ENCODE measurements at regions not wholly inside any gene's neighbourhood (a gene's known extent, or its start where the extent isn't known, plus 50 kb on each side); places are given as distances from the start of the nearest gene placed in this dataset.

DNA sequence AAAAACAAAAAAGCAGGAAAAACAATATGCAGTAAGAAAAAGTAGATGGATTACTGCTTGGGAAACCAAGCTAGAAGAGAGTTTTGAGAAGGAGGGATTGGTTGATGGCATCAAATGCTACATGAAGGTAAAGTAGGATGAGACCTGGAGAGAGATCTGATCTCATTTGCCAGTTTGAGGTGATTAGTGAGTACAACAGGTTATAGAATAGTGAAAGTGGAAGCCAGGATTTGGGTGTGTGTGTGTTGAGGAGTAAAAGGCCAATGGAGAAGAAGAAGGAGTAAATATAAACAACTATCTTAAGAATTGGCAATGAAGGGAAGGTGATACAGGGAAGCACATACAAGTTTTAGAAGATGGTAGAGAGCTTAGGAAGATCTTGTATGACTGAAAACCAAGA lies 76.7 kb downstream of the DISP1 start:
- no peaks in the 10 kb centered on the region for H3K9me1 ChIP-seq (ENCODE audit: control insufficient read depth, insufficient read depth, low read length)
- H3K9ac ChIP-seq (ENCODE audit: insufficient read depth in 1 of 2, low read depth in 2 of 2, low read length in 2 of 2), result no peak overlapping the region
- H3K36me3 ChIP-seq (ENCODE audit: control insufficient read depth, insufficient read depth, low read length), result no peaks in the 10 kb centered on the region
- ChIA-PET POLR2A (interaction anchor here (1.2 kb wide), 2 partner anchors 9 to 13 kb away, joined by 3 to 4 read pairs; no protein-coding TSS in a partner anchor), CTCF (ENCODE audit: low intra/inter-chr PET ratio) (no interaction called here)
- no peak overlapping the region for H3K27ac ChIP-seq (ENCODE audit: extremely low read depth, low read depth, low read length)
- DNase-seq (ENCODE audit: extremely low read depth in 1 of 4, low spot score in 3 of 4), result no peak
- in situ Hi-C loops (cut with MboI) (no loop called here), intact Hi-C loops (cut with micrococcal nuclease) (no loop called here)
- no peaks in the 10 kb centered on the region for H3K9me3 ChIP-seq (replicated peaks; ENCODE audit: control insufficient read depth, insufficient read depth, low read depth, low read length)
- H3K4me3 ChIP-seq, result no peak overlapping the region
- no peak overlapping the region for H2AFZ ChIP-seq (ENCODE audit: low read depth, low read length)
- H3K4me2 ChIP-seq (ENCODE audit: insufficient read depth, low read length), result no peak overlapping the region
- ATAC-seq, result no peak
- no peaks in the 10 kb centered on the region for H4K20me1 ChIP-seq (replicated peaks; ENCODE audit: control insufficient read depth, insufficient read depth, low read length)
- FAIRE-seq, result no peak
- peaks cover 0 to 7% of the 10 kb centered on the region in 2 experiments; a peak in 1 of 5 replicates for H3K4me1 ChIP-seq (replicated peaks in 1 of 2; ENCODE audit: control insufficient read depth in 2 of 2, insufficient read depth in 2 of 2, low read length in 2 of 2)
- no TSS peak for BruUV-seq (replicated peaks)
- peaks cover 0 to 15% of the 10 kb centered on the region in 2 experiments; a peak in 2 of 5 replicates for H3K27me3 ChIP-seq (ENCODE audit: control insufficient read depth in 2 of 2, insufficient read depth in 2 of 2, low read length in 2 of 2)
- H3K79me2 ChIP-seq (ENCODE audit: control insufficient read depth, insufficient read depth, low read length), result no peaks in the 10 kb centered on the region
- TF ChIP-seq ELF1 (tag; IDR thresholded peaks at IDR 0.05), result no peak
- no peak for TF ChIP-seq POLR2AphosphoS5 (IDR thresholded peaks at IDR 0.05; ENCODE audit: control insufficient read depth, insufficient read depth, low read depth, low read length)
- TF ChIP-seq BRF1 (IDR thresholded peaks at IDR 0.05; ENCODE audit: borderline replicate concordance, extremely low read depth, insufficient read length), result no peak
- no peak for TF ChIP-seq SRSF9 (IDR thresholded peaks at IDR 0.05; ENCODE audit: borderline replicate concordance, low read depth, low read length)
- TF ChIP-seq, protein P1, sequence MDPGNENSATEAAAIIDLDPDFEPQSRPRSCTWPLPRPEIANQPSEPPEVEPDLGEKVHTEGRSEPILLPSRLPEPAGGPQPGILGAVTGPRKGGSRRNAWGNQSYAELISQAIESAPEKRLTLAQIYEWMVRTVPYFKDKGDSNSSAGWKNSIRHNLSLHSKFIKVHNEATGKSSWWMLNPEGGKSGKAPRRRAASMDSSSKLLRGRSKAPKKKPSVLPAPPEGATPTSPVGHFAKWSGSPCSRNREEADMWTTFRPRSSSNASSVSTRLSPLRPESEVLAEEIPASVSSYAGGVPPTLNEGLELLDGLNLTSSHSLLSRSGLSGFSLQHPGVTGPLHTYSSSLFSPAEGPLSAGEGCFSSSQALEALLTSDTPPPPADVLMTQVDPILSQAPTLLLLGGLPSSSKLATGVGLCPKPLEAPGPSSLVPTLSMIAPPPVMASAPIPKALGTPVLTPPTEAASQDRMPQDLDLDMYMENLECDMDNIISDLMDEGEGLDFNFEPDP (CRISPR knock-in tag; IDR thresholded peaks at IDR 0.05), result no peak
- TF ChIP-seq ZNF445 (CRISPR knock-in tag; IDR thresholded peaks at IDR 0.05; ENCODE audit: low read depth), result no peak
- TF ChIP-seq, protein P2, sequence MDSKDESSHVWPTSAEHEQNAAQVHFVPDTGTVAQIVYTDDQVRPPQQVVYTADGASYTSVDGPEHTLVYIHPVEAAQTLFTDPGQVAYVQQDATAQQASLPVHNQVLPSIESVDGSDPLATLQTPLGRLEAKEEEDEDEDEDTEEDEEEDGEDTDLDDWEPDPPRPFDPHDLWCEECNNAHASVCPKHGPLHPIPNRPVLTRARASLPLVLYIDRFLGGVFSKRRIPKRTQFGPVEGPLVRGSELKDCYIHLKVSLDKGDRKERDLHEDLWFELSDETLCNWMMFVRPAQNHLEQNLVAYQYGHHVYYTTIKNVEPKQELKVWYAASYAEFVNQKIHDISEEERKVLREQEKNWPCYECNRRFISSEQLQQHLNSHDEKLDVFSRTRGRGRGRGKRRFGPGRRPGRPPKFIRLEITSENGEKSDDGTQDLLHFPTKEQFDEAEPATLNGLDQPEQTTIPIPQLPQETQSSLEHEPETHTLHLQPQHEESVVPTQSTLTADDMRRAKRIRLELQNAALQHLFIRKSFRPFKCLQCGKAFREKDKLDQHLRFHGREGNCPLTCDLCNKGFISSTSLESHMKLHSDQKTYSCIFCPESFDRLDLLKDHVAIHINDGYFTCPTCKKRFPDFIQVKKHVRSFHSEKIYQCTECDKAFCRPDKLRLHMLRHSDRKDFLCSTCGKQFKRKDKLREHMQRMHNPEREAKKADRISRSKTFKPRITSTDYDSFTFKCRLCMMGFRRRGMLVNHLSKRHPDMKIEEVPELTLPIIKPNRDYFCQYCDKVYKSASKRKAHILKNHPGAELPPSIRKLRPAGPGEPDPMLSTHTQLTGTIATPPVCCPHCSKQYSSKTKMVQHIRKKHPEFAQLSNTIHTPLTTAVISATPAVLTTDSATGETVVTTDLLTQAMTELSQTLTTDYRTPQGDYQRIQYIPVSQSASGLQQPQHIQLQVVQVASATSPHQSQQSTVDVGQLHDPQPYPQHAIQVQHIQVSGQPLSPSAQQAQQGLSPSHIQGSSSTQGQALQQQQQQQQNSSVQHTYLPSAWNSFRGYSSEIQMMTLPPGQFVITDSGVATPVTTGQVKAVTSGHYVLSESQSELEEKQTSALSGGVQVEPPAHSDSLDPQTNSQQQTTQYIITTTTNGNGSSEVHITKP (IDR thresholded peaks at IDR 0.05; ENCODE audit: partially characterized antibody), result no peak
- TF ChIP-seq, protein P3, sequence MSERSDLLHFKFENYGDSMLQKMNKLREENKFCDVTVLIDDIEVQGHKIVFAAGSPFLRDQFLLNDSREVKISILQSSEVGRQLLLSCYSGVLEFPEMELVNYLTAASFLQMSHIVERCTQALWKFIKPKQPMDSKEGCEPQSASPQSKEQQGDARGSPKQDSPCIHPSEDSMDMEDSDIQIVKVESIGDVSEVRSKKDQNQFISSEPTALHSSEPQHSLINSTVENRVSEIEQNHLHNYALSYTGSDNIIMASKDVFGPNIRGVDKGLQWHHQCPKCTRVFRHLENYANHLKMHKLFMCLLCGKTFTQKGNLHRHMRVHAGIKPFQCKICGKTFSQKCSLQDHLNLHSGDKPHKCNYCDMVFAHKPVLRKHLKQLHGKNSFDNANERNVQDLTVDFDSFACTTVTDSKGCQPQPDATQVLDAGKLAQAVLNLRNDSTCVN (CRISPR knock-in tag; IDR thresholded peaks at IDR 0.05), result no peak
- no peak for TF ChIP-seq ZNF699 (CRISPR knock-in tag; IDR thresholded peaks at IDR 0.05; ENCODE audit: insufficient replicate concordance)
- TF ChIP-seq HMGN3 (IDR thresholded peaks at IDR 0.05; ENCODE audit: borderline replicate concordance, extremely low read depth, insufficient read length, low read depth, low read length), result no peak
- TF ChIP-seq MBD2 (IDR thresholded peaks at IDR 0.05; ENCODE audit: borderline replicate concordance, low read depth), result no peak
- no peak for TF ChIP-seq KDM1A (IDR thresholded peaks at IDR 0.05)
- TF ChIP-seq, protein P4, sequence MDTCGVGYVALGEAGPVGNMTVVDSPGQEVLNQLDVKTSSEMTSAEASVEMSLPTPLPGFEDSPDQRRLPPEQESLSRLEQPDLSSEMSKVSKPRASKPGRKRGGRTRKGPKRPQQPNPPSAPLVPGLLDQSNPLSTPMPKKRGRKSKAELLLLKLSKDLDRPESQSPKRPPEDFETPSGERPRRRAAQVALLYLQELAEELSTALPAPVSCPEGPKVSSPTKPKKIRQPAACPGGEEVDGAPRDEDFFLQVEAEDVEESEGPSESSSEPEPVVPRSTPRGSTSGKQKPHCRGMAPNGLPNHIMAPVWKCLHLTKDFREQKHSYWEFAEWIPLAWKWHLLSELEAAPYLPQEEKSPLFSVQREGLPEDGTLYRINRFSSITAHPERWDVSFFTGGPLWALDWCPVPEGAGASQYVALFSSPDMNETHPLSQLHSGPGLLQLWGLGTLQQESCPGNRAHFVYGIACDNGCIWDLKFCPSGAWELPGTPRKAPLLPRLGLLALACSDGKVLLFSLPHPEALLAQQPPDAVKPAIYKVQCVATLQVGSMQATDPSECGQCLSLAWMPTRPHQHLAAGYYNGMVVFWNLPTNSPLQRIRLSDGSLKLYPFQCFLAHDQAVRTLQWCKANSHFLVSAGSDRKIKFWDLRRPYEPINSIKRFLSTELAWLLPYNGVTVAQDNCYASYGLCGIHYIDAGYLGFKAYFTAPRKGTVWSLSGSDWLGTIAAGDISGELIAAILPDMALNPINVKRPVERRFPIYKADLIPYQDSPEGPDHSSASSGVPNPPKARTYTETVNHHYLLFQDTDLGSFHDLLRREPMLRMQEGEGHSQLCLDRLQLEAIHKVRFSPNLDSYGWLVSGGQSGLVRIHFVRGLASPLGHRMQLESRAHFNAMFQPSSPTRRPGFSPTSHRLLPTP (IDR thresholded peaks at IDR 0.05; ENCODE audit: borderline replicate concordance, extremely low read depth, insufficient read length), result no peak
